ENCODE measurements at regions not wholly inside any gene's neighbourhood (a gene's known extent, or its start where the extent isn't known, plus 50 kb on each side); places are given as distances from the start of the nearest gene placed in this dataset.

DNA sequence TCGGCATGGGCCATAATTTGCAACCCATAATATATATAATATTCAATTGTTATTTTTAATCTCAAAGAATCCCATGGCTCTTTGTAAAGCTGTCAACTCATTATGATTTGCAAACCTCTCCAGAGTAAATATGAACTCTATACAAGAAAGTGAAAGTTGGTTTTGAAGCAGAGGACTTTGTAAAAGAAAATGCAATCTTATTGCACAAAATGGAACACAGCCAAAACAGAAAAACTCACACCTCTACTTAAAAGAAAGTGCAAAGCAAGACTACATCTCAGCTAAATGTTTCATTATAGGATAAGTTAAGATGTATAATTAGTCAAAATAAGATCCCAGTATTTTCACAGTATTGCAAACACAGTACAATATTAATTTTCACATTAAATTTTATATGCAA lies 111.2 kb upstream of the FLRT2 start:
- DNase-seq (no peak), ATAC-seq (no peak)
- no peaks in the 10 kb centered on the region for H3K27me3 Mint-ChIP-seq
- peaks cover 0 to 3% (median 0%) of the 10 kb centered on the region in 7 donors for H3K4me1 Mint-ChIP-seq
- no peak overlapping the region for H3K27ac Mint-ChIP-seq
- Histone ChIP-seq H3K27ac (ENCODE audit: low read depth, low read length) (no peak overlapping the region), H3K4me1 (ENCODE audit: control insufficient read depth in 2 of 2, insufficient read depth in 2 of 2, low read length in 2 of 2) (no peaks in the 10 kb centered on the region), H3K4me3 (ENCODE audit: low read length) (no peak overlapping the region), H3K27me3 (ENCODE audit: control insufficient read depth in 2 of 2, insufficient read depth in 2 of 2, low read length in 2 of 2) (no peaks in the 10 kb centered on the region), H3K9me3 (ENCODE audit: control insufficient read depth in 2 of 3, low read length in 3 of 3) (no peaks in the 10 kb centered on the region), H3K36me3 (ENCODE audit: control insufficient read depth in 2 of 3, insufficient read depth in 3 of 3, low read length in 3 of 3) (no peaks in the 10 kb centered on the region)
- ChIA-PET CTCF (no interaction called here), POLR2A (no interaction called here)
- no peaks in the 10 kb centered on the region for H3K36me3 Mint-ChIP-seq
- no peak overlapping the region for H3K4me3 Mint-ChIP-seq
- H3K9me3 Mint-ChIP-seq, result peaks cover 0 to 9% (median 1%) of the 10 kb centered on the region in 11 donors
- intact Hi-C loops (cut with micrococcal nuclease), result no loop called here

- H3K36me3 ChIP-seq (ENCODE audit: control insufficient read depth in 2 of 3, insufficient read depth in 3 of 3, low read length in 3 of 3), result no peaks in the 10 kb centered on the region
- H3K27ac Mint-ChIP-seq, result no peak overlapping the region
- H3K4me1 ChIP-seq (ENCODE audit: control insufficient read depth in 2 of 2, insufficient read depth in 2 of 2, low read length in 2 of 2), result no peaks in the 10 kb centered on the region
- no peaks in the 10 kb centered on the region for H3K9me3 ChIP-seq (ENCODE audit: control insufficient read depth in 2 of 3, low read length in 3 of 3)
- H3K4me1 Mint-ChIP-seq, result peaks cover 0 to under 1% (median 0%) of the 10 kb centered on the region in 7 donors
- ChIA-PET CTCF (no interaction called here), POLR2A (no interaction called here)
- peaks cover 0 to 4% (median 1%) of the 10 kb centered on the region in 11 donors for H3K9me3 Mint-ChIP-seq
- no peak overlapping the region for H3K4me3 Mint-ChIP-seq
- ATAC-seq (no peak), DNase-seq (no peak)
- intact Hi-C loops (cut with micrococcal nuclease), result no loop called here
- H3K27me3 Mint-ChIP-seq, result no peaks in the 10 kb centered on the region
- H3K27me3 ChIP-seq (ENCODE audit: control insufficient read depth in 2 of 2, insufficient read depth in 2 of 2, low read length in 2 of 2), result no peaks in the 10 kb centered on the region
- no peak overlapping the region for H3K4me3 ChIP-seq (ENCODE audit: low read length)
- no peaks in the 10 kb centered on the region for H3K36me3 Mint-ChIP-seq
- H3K27ac ChIP-seq (ENCODE audit: low read depth, low read length), result no peak overlapping the region
These were observed 109.7 kb upstream of the FLRT2 start for GRCh38 chr14:85420278-85420677.

- ChIA-PET POLR2A (no interaction called here), CTCF (no interaction called here)
- H3K36me3 Mint-ChIP-seq, result no peaks in the 10 kb centered on the region
- H3K27ac ChIP-seq (ENCODE audit: low read depth, low read length), result no peak overlapping the region
- intact Hi-C loops (cut with micrococcal nuclease), result no loop called here
- ATAC-seq, result no peak
- no peaks in the 10 kb centered on the region for H3K9me3 ChIP-seq (ENCODE audit: control insufficient read depth in 2 of 3, low read length in 3 of 3)
- no peaks in the 10 kb centered on the region for H3K27me3 Mint-ChIP-seq
- no peak for DNase-seq
- H3K4me1 Mint-ChIP-seq, result no peaks in the 10 kb centered on the region
- no peaks in the 10 kb centered on the region for H3K4me1 ChIP-seq (ENCODE audit: control insufficient read depth in 2 of 2, insufficient read depth in 2 of 2, low read length in 2 of 2)
- no peak overlapping the region for H3K4me3 Mint-ChIP-seq
- H3K27ac Mint-ChIP-seq, result no peak overlapping the region
- no peaks in the 10 kb centered on the region for H3K36me3 ChIP-seq (ENCODE audit: control insufficient read depth in 2 of 3, insufficient read depth in 3 of 3, low read length in 3 of 3)
- H3K9me3 Mint-ChIP-seq, result peaks cover 0 to 8% (median 1%) of the 10 kb centered on the region in 11 donors
- H3K4me3 ChIP-seq (ENCODE audit: low read length), result no peak overlapping the region
- no peaks in the 10 kb centered on the region for H3K27me3 ChIP-seq (ENCODE audit: control insufficient read depth in 2 of 2, insufficient read depth in 2 of 2, low read length in 2 of 2)
These were observed 109.2 kb upstream of the FLRT2 start for GRCh38 chr14:85420707-85421106.

- no peaks in the 10 kb centered on the region for H3K27me3 Mint-ChIP-seq
These were observed 108.6 kb upstream of the FLRT2 start for GRCh38 chr14:85421186-85421877.

DNA sequence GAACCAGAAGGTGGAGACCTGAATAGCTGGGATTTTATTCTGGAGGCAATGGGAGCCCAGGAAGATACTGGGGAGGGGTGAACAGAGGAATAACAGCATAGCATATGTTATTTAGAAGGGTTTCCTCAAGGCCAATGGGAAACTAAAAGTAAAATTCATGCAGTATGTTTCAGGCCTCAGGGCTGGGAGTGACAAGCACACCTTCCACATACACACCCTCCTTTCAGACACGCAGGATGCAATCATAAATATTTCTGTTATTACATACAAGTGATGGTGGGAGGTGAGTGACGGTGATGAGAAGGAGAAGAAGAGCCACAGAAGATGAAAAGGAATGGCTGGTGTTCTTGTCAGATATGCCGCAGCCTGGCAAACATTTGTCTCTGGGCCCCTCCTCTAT lies 106.1 kb upstream of the FLRT2 start:
- no peak overlapping the region for H3K27ac Mint-ChIP-seq
- H3K27me3 Mint-ChIP-seq, result no peaks in the 10 kb centered on the region
- no peaks in the 10 kb centered on the region for H3K36me3 Mint-ChIP-seq
- no peaks in the 10 kb centered on the region for H3K4me1 Mint-ChIP-seq
- no peaks in the 10 kb centered on the region for H3K9me3 ChIP-seq (ENCODE audit: control insufficient read depth in 2 of 3, low read length in 3 of 3)
- H3K4me1 ChIP-seq (ENCODE audit: control insufficient read depth in 2 of 2, insufficient read depth in 2 of 2, low read length in 2 of 2), result no peaks in the 10 kb centered on the region
- H3K27ac ChIP-seq (ENCODE audit: low read depth, low read length), result no peak overlapping the region
- H3K36me3 ChIP-seq (ENCODE audit: control insufficient read depth in 2 of 3, insufficient read depth in 3 of 3, low read length in 3 of 3), result no peaks in the 10 kb centered on the region
- no peak overlapping the region for H3K4me3 Mint-ChIP-seq
- intact Hi-C loops (cut with micrococcal nuclease), result no loop called here
- DNase-seq (no peak), ATAC-seq (no peak)
- POLR2A ChIA-PET, result no interaction called here
- no peak overlapping the region for H3K4me3 ChIP-seq (ENCODE audit: low read length)
- CTCF ChIA-PET, result no interaction called here
- H3K9me3 Mint-ChIP-seq, result peaks cover 0 to 8% (median 2%) of the 10 kb centered on the region in 11 donors
- H3K27me3 ChIP-seq (ENCODE audit: control insufficient read depth in 2 of 2, insufficient read depth in 2 of 2, low read length in 2 of 2), result no peaks in the 10 kb centered on the region

More at GRCh38 chr14:85421186-85421877, 108.6 kb upstream of the FLRT2 start:
- H3K36me3 ChIP-seq (ENCODE audit: control insufficient read depth in 2 of 3, insufficient read depth in 3 of 3, low read length in 3 of 3), result no peaks in the 10 kb centered on the region
- no peak overlapping the region for H3K4me3 ChIP-seq (ENCODE audit: low read length)
- no peaks in the 10 kb centered on the region for H3K9me3 ChIP-seq (ENCODE audit: control insufficient read depth in 2 of 3, low read length in 3 of 3)
- ATAC-seq, result no peak
- no peaks in the 10 kb centered on the region for H3K4me1 ChIP-seq (ENCODE audit: control insufficient read depth in 2 of 2, insufficient read depth in 2 of 2, low read length in 2 of 2)
- POLR2A ChIA-PET, result no interaction called here
- Mint-ChIP-seq H3K4me3 (no peak overlapping the region), H3K9me3 (peaks cover 0 to 8% (median 1%) of the 10 kb centered on the region in 11 donors), H3K4me1 (no peaks in the 10 kb centered on the region), H3K36me3 (no peaks in the 10 kb centered on the region), H3K27ac (no peak overlapping the region)
- intact Hi-C loops (cut with micrococcal nuclease), result no loop called here
- no peak overlapping the region for H3K27ac ChIP-seq (ENCODE audit: low read depth, low read length)
- CTCF ChIA-PET, result no interaction called here
- no peaks in the 10 kb centered on the region for H3K27me3 ChIP-seq (ENCODE audit: control insufficient read depth in 2 of 2, insufficient read depth in 2 of 2, low read length in 2 of 2)
- DNase-seq, result no peak

GRCh38 chr14:85425507-85425906 lies 104.4 kb upstream of the FLRT2 start:
- Mint-ChIP-seq H3K27me3 (no peaks in the 10 kb centered on the region), H3K27ac (no peak overlapping the region), H3K36me3 (no peaks in the 10 kb centered on the region), H3K4me1 (no peaks in the 10 kb centered on the region), H3K4me3 (no peak overlapping the region), H3K9me3 (peaks cover 0 to 17% (median 4%) of the 10 kb centered on the region in 11 donors)
- Histone ChIP-seq H3K4me1 (ENCODE audit: control insufficient read depth in 2 of 2, insufficient read depth in 2 of 2, low read length in 2 of 2) (no peaks in the 10 kb centered on the region), H3K9me3 (ENCODE audit: control insufficient read depth in 2 of 3, low read length in 3 of 3) (no peaks in the 10 kb centered on the region), H3K4me3 (ENCODE audit: low read length) (no peak overlapping the region), H3K36me3 (ENCODE audit: control insufficient read depth in 2 of 3, insufficient read depth in 3 of 3, low read length in 3 of 3) (no peaks in the 10 kb centered on the region), H3K27ac (ENCODE audit: low read depth, low read length) (no peak overlapping the region), H3K27me3 (ENCODE audit: control insufficient read depth in 2 of 2, insufficient read depth in 2 of 2, low read length in 2 of 2) (no peaks in the 10 kb centered on the region)
- intact Hi-C loops (cut with micrococcal nuclease), result no loop called here
- no peak for ATAC-seq
- POLR2A ChIA-PET, result no interaction called here
- CTCF ChIA-PET, result no interaction called here
- DNase-seq, result no peak

DNA sequence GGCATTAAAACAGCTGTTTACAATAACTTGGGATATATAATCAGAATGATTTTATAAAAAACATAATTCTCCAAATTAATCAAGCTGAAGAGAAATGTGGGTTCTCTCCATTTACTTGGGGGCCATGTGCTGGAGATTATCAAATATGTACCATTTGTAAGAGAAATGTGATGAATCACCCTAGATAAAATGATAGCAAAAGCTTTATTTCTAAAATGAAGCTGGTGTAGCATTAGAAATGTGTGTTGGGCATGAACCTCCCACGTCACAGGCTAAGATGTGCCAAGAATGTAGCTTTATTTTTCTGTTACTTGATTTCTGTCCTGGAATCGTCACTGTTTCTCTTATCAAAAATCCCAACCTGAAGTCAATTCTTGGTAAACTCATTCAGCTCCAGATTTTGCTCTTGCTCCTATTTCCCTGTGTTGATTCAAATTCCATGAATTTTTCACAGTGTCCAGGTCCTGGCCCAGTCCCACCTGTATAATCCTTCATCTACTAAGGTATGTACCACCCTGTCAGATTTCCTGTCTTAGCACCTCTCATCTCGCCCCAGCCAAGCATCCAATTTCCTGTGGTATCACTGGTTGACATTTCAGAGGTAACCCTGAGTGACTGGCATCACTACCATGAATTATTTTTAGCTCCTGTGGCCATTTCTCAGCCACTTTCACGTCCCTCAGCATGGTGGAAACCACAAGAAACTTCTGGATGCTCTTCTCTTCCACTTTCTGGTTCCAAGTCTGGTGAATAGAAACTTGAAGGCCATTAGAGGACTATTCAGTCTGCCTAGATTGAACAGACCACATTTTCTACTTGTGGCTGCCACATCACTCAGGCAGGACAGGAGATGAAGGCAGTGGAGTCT lies 103.6 kb upstream of the FLRT2 start:
- H3K4me1 ChIP-seq (ENCODE audit: control insufficient read depth in 2 of 2, insufficient read depth in 2 of 2, low read length in 2 of 2), result no peaks in the 10 kb centered on the region
- H3K36me3 Mint-ChIP-seq, result no peaks in the 10 kb centered on the region
- ATAC-seq, result no peak
- H3K27ac Mint-ChIP-seq, result peak overlapping the region in 1 of 9 donors; percentile 23
- no peak for DNase-seq
- H3K4me1 Mint-ChIP-seq, result no peaks in the 10 kb centered on the region
- H3K27me3 ChIP-seq (ENCODE audit: control insufficient read depth in 2 of 2, insufficient read depth in 2 of 2, low read length in 2 of 2), result no peaks in the 10 kb centered on the region
- no peaks in the 10 kb centered on the region for H3K9me3 ChIP-seq (ENCODE audit: control insufficient read depth in 2 of 3, low read length in 3 of 3)
- no peaks in the 10 kb centered on the region for H3K27me3 Mint-ChIP-seq
- peaks cover 0 to 17% (median 4%) of the 10 kb centered on the region in 11 donors for H3K9me3 Mint-ChIP-seq
- CTCF ChIA-PET, result no interaction called here
- H3K4me3 ChIP-seq (ENCODE audit: low read length), result no peak overlapping the region
- no peak overlapping the region for H3K4me3 Mint-ChIP-seq
- intact Hi-C loops (cut with micrococcal nuclease), result no loop called here
- POLR2A ChIA-PET, result no interaction called here
- H3K27ac ChIP-seq (ENCODE audit: low read depth, low read length), result no peak overlapping the region
- no peaks in the 10 kb centered on the region for H3K36me3 ChIP-seq (ENCODE audit: control insufficient read depth in 2 of 3, insufficient read depth in 3 of 3, low read length in 3 of 3)

All from naive thymus-derived CD4-positive, alpha-beta T cell (primary cell).